ENCODE measurements at regions not wholly inside any gene's neighbourhood (a gene's known extent, or its start where the extent isn't known, plus 50 kb on each side); places are given as distances from the start of the nearest gene placed in this dataset.

DNA sequence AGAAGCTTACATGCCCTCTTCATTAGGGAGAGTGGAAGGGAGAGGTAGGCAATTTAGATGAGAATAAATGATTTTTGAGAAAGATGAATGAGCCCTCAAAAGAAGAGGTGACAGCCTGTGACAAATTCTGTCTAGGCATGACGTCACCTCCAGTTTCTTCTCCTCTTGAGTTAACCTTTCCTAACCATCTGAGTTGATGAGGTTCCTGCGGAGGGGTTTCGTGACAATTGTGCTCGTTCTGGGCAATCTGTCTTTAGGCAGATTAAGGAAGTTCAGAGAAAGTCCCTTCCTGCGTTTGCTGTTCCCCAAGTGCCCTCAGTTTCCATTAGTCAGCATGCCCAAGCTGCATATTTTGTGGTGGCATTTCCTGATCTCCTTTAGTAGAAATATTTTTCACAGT, 640.2 kb upstream of the SYT4 start:
- ChIA-PET POLR2A (no interaction called here), CTCF (no interaction called here)
- Histone ChIP-seq H3K27ac (ENCODE audit: extremely low read depth, low read depth, low read length) (no peak overlapping the region), H3K4me3 (ENCODE audit: low read depth, low read length) (no peak overlapping the region), H3K36me3 (ENCODE audit: control insufficient read depth in 2 of 2, insufficient read depth in 1 of 2, low read length in 2 of 2) (no peaks in the 10 kb centered on the region), H3K9me3 (ENCODE audit: control insufficient read depth, insufficient read depth, low read depth, low read length) (no peaks in the 10 kb centered on the region), H3K4me1 (ENCODE audit: control insufficient read depth, insufficient read depth, low read length) (0 out of 2 replicates have a peak, but pooled peaks cover 2% of the 10 kb centered on the region)
- TF ChIP-seq, protein P1, sequence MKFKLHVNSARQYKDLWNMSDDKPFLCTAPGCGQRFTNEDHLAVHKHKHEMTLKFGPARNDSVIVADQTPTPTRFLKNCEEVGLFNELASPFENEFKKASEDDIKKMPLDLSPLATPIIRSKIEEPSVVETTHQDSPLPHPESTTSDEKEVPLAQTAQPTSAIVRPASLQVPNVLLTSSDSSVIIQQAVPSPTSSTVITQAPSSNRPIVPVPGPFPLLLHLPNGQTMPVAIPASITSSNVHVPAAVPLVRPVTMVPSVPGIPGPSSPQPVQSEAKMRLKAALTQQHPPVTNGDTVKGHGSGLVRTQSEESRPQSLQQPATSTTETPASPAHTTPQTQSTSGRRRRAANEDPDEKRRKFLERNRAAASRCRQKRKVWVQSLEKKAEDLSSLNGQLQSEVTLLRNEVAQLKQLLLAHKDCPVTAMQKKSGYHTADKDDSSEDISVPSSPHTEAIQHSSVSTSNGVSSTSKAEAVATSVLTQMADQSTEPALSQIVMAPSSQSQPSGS (tag by site-specific recombination; IDR thresholded peaks at IDR 0.05; ENCODE audit: low read depth): 0 out of 2 replicates have a peak, but pooled peaks have one; percentile 34
- TF ChIP-seq ZNF146 (tag by site-specific recombination; IDR thresholded peaks at IDR 0.05) (no peak), ZNF114 (tag by site-specific recombination; IDR thresholded peaks at IDR 0.05) (no peak)

DNA sequence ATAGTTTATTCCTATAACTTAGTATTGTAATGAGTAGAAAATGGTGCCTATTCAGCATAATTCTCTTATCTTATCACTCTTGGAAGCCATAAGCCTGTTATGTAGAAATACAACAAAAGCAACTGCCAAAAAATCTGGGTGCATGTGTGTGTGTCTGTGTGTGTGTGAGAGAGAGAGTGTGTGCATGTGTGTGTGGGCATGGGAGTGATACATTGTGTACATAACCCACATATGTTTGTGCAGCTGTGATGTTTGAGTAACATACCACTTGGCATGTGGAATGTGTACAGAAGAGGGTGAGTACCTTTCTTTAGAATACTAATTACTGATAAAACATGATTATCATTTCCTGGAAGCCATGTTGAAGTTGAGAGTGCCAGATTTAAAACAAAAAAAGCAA, 642.3 kb upstream of the SYT4 start:
- TF ChIP-seq, protein P2, sequence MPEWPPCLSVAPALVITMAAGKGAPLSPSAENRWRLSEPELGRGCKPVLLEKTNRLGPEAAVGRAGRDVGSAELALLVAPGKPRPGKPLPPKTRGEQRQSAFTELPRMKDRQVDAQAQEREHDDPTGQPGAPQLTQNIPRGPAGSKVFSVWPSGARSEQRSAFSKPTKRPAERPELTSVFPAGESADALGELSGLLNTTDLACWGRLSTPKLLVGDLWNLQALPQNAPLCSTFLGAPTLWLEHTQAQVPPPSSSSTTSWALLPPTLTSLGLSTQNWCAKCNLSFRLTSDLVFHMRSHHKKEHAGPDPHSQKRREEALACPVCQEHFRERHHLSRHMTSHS (tag by site-specific recombination; IDR thresholded peaks at IDR 0.05): no peak
- H3K36me3 ChIP-seq (ENCODE audit: control insufficient read depth in 2 of 2, insufficient read depth in 1 of 2, low read length in 2 of 2): no peaks in the 10 kb centered on the region
- ChIA-PET POLR2A (no interaction called here), CTCF (interaction anchor here (0.7 to 1.0 kb wide), 2 partner anchors 298 kb away, joined by 4 to 6 read pairs; no protein-coding TSS in a partner anchor)
- no peak overlapping the region for H3K4me3 ChIP-seq (ENCODE audit: low read depth, low read length)
- no peak overlapping the region for H3K27ac ChIP-seq (ENCODE audit: extremely low read depth, low read depth, low read length)
- H3K4me1 ChIP-seq (ENCODE audit: control insufficient read depth, insufficient read depth, low read length): 0 out of 2 replicates have a peak, but pooled peaks cover 2% of the 10 kb centered on the region
- H3K9me3 ChIP-seq (ENCODE audit: control insufficient read depth, insufficient read depth, low read depth, low read length): no peaks in the 10 kb centered on the region

DNA sequence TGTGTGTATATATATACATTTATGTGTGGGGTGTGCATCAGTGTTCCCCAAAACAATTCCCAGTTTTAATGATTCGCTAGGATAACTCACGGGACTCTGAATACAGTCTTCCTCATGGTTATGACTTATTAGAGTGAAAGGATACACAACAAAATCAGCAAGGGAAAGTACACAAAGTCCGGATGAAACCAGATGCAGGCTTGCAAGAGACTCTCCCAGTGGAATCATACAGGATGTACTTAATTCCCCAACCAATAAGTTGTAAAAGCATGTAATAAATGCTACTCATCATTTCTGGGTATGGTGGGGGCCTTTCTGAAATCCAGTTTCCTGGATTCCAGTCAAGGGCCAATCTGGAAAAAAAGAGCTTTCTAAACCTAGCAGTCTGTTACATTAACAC, 654.1 kb upstream of the SYT4 start:
- ChIA-PET CTCF (no interaction called here), POLR2A (no interaction called here)
- TF ChIP-seq, protein P3, sequence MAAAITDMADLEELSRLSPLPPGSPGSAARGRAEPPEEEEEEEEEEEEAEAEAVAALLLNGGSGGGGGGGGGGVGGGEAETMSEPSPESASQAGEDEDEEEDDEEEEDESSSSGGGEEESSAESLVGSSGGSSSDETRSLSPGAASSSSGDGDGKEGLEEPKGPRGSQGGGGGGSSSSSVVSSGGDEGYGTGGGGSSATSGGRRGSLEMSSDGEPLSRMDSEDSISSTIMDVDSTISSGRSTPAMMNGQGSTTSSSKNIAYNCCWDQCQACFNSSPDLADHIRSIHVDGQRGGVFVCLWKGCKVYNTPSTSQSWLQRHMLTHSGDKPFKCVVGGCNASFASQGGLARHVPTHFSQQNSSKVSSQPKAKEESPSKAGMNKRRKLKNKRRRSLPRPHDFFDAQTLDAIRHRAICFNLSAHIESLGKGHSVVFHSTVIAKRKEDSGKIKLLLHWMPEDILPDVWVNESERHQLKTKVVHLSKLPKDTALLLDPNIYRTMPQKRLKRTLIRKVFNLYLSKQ (tag by site-specific recombination; IDR thresholded peaks at IDR 0.05; ENCODE audit: borderline replicate concordance): no peak
- TF ChIP-seq ZNF549 (tag by site-specific recombination; IDR thresholded peaks at IDR 0.05) (no peak), ZNF433 (tag by site-specific recombination; IDR thresholded peaks at IDR 0.05; ENCODE audit: low read depth) (no peak), ZNF266 (tag by site-specific recombination; IDR thresholded peaks at IDR 0.05; ENCODE audit: low read depth) (no peak)
- Histone ChIP-seq H3K36me3 (ENCODE audit: control insufficient read depth in 2 of 2, insufficient read depth in 1 of 2, low read length in 2 of 2) (no peaks in the 10 kb centered on the region), H3K4me3 (ENCODE audit: low read depth, low read length) (no peak overlapping the region), H3K27ac (ENCODE audit: extremely low read depth, low read depth, low read length) (no peak overlapping the region), H3K9me3 (ENCODE audit: control insufficient read depth, insufficient read depth, low read depth, low read length) (no peaks in the 10 kb centered on the region), H3K4me1 (ENCODE audit: control insufficient read depth, insufficient read depth, low read length) (peaks cover 15% of the 10 kb centered on the region)

DNA sequence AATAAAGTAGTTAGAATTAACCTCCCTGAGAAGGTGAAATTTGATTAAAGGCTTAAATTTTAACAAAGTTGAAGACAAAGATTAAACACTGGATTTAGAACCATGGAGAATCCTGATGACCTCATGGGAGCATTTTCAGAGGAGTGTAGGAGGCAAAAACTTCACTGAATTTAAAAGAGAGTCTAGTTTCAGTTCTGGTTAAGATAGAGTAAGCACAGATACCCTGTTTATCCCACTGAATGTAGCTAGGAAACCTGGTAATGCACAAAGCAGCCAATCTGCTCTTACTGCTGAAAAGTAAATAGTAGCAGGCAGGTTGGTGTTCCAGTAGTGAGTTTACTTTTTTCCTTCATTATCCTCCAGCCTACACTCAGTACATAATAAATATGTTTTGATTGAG, 654.9 kb upstream of the SYT4 start:
- Histone ChIP-seq H3K4me1 (ENCODE audit: control insufficient read depth, insufficient read depth, low read length) (peaks cover 15% of the 10 kb centered on the region), H3K27ac (ENCODE audit: extremely low read depth, low read depth, low read length) (no peak overlapping the region), H3K4me3 (ENCODE audit: low read depth, low read length) (no peak overlapping the region), H3K9me3 (ENCODE audit: control insufficient read depth, insufficient read depth, low read depth, low read length) (no peaks in the 10 kb centered on the region), H3K36me3 (ENCODE audit: control insufficient read depth in 2 of 2, insufficient read depth in 1 of 2, low read length in 2 of 2) (no peaks in the 10 kb centered on the region)
- ChIA-PET POLR2A (no interaction called here), CTCF (no interaction called here)
- TF ChIP-seq ZNF529 (tag by site-specific recombination; IDR thresholded peaks at IDR 0.05; ENCODE audit: insufficient replicate concordance) (no peak), ZFP69B (tag by site-specific recombination; IDR thresholded peaks at IDR 0.05) (no peak), ZBTB48 (tag by site-specific recombination; IDR thresholded peaks at IDR 0.05) (no peak), PRDM1 (tag by site-specific recombination; IDR thresholded peaks at IDR 0.05) (no peak), YY1 (tag by site-specific recombination; IDR thresholded peaks at IDR 0.05) (no peak), SCRT1 (tag by site-specific recombination; IDR thresholded peaks at IDR 0.05; ENCODE audit: borderline replicate concordance) (no peak), ZNF274 (IDR thresholded peaks at IDR 0.05; ENCODE audit: low read length) (no peak), ZNF274 (tag by site-specific recombination; IDR thresholded peaks at IDR 0.05; ENCODE audit: borderline replicate concordance) (no peak), ZNF366 (tag by site-specific recombination; conservative IDR thresholded peaks at IDR 0.05) (no peak)

All from HEK293 (cell line).